HG02973 (cell line): ENCODE measurements at regions not wholly inside any gene's neighbourhood (a gene's known extent, or its start where the extent isn't known, plus 50 kb on each side); places are given as distances from the start of the nearest gene placed in this dataset.

ENCODE experiments used
- ATAC-seq: cut with Tn5 transposase; IDR thresholded peaks from one replicate; pipeline ENCODE4 v1.9.1; 2021; ENCODE audit warnings: moderate library complexity; ENCODE audit not compliant: unreplicated experiment

GRCh38 chr22:49284931-49285330 lies 542.7 kb downstream of the BRD1 start:
- no peak for ATAC-seq

- ATAC-seq, result no peak
Observed at GRCh38 chr22:49284056-49284784, 543.5 kb downstream of the BRD1 start.

GRCh38 chr22:49282596-49282995 lies 545.1 kb downstream of the BRD1 start:
- no peak for ATAC-seq

GRCh38 chr22:49281467-49282340 lies 546.0 kb downstream of the BRD1 start:
- no peak for ATAC-seq

- ATAC-seq, result no peak
Observed at GRCh38 chr22:49278340-49278739, 549.3 kb downstream of the BRD1 start.

GRCh38 chr22:49276567-49276966 lies 551.1 kb downstream of the BRD1 start:
- ATAC-seq, result no peak

- ATAC-seq, result no peak
Observed at GRCh38 chr22:49274754-49275380, 552.8 kb downstream of the BRD1 start.

- no peak for ATAC-seq
Observed at GRCh38 chr22:49272546-49273125, 555.0 kb downstream of the BRD1 start.

GRCh38 chr22:49271831-49272230 lies 555.8 kb downstream of the BRD1 start:
- no peak for ATAC-seq

- no peak for ATAC-seq
Observed at GRCh38 chr22:49271369-49271727, 556.3 kb downstream of the BRD1 start.

- no peak for ATAC-seq
Observed at GRCh38 chr22:49270595-49271368, 556.9 kb downstream of the BRD1 start.

- no peak for ATAC-seq
Observed at GRCh38 chr22:49269928-49270327, 557.7 kb downstream of the BRD1 start.

GRCh38 chr22:49269371-49269770 lies 558.3 kb downstream of the BRD1 start:
- no peak for ATAC-seq

- no peak for ATAC-seq
Observed at GRCh38 chr22:49268924-49269323, 558.7 kb downstream of the BRD1 start.

GRCh38 chr22:49267996-49268395 lies 559.7 kb downstream of the BRD1 start:
- no peak for ATAC-seq

- no peak for ATAC-seq
Observed at GRCh38 chr22:49266561-49267519, 560.8 kb downstream of the BRD1 start.

GRCh38 chr22:49264696-49265095 lies 563.0 kb downstream of the BRD1 start:
- no peak for ATAC-seq

- no peak for ATAC-seq
Observed at GRCh38 chr22:49263101-49263500, 564.6 kb downstream of the BRD1 start.

GRCh38 chr22:49262167-49262566 lies 565.5 kb downstream of the BRD1 start:
- no peak for ATAC-seq

GRCh38 chr22:49261616-49262015 lies 566.1 kb downstream of the BRD1 start:
- no peak for ATAC-seq
